ENCODE measurements at regions not wholly inside any gene's neighbourhood (a gene's known extent, or its start where the extent isn't known, plus 50 kb on each side); places are given as distances from the start of the nearest gene placed in this dataset.

- DNase-seq, result no peak
These were observed 163.9 kb upstream of the ID2 start for GRCh38 chr2:8517850-8518498.

GRCh38 chr2:8518979-8519668 lies 162.7 kb upstream of the ID2 start:
- no peak for DNase-seq

GRCh38 chr2:8520791-8521344 lies 161.0 kb upstream of the ID2 start:
- no peak for DNase-seq

GRCh38 chr2:8522687-8523086 lies 159.2 kb upstream of the ID2 start:
- DNase-seq, result no peak

GRCh38 chr2:8524388-8524787 lies 157.5 kb upstream of the ID2 start:
- no peak for DNase-seq

GRCh38 chr2:8524823-8525222 lies 157.0 kb upstream of the ID2 start:
- no peak for DNase-seq

- no peak for DNase-seq
These were observed 156.6 kb upstream of the ID2 start for GRCh38 chr2:8525236-8525581.

GRCh38 chr2:8525582-8526402 lies 156.1 kb upstream of the ID2 start:
- peak; percentile 70 to 72 for DNase-seq

- DNase-seq, result no peak
These were observed 155.5 kb upstream of the ID2 start for GRCh38 chr2:8526403-8526696.

GRCh38 chr2:8527031-8527430 lies 154.8 kb upstream of the ID2 start:
- no peak for DNase-seq

- no peak for DNase-seq
These were observed 154.2 kb upstream of the ID2 start for GRCh38 chr2:8527676-8528075.

GRCh38 chr2:8528863-8529262 lies 153.0 kb upstream of the ID2 start:
- no peak for DNase-seq

- DNase-seq, result no peak
These were observed 152.1 kb upstream of the ID2 start for GRCh38 chr2:8529706-8530277.

- no peak for DNase-seq
These were observed 150.4 kb upstream of the ID2 start for GRCh38 chr2:8531481-8531880.

- DNase-seq, result peak; percentile 55
These were observed 149.4 kb upstream of the ID2 start for GRCh38 chr2:8532438-8532837.

- no peak for DNase-seq
These were observed 147.9 kb upstream of the ID2 start for GRCh38 chr2:8533923-8534322.

- DNase-seq, result no peak
These were observed 147.5 kb upstream of the ID2 start for GRCh38 chr2:8534386-8534728.

GRCh38 chr2:8534729-8535468 lies 147.0 kb upstream of the ID2 start:
- DNase-seq, result peak; percentile 70 to 71

GRCh38 chr2:8535469-8535795 lies 146.4 kb upstream of the ID2 start:
- no peak for DNase-seq

GRCh38 chr2:8535821-8536685 lies 145.8 kb upstream of the ID2 start:
- no peak for DNase-seq

Data from right lung (tissue), 2 donors.